OCI-LY1 (cell line): ENCODE measurements at regions not wholly inside any gene's neighbourhood (a gene's known extent, or its start where the extent isn't known, plus 50 kb on each side); places are given as distances from the start of the nearest gene placed in this dataset.

Source experiments
- H2AFZ ChIP-seq: fragments of 200-600 bp; sonication (generic), shearing (Covaris generic); 2 replicates; pipeline ENCODE4 v1.6.0; 2014; ENCODE audit warnings: antibody characterized with exemption, mild to moderate bottlenecking, low read length
- H3F3A ChIP-seq: fragments of 200-600 bp; sonication (generic), shearing (Covaris generic); 2 replicates; pipeline ENCODE4 v1.6.0; 2014; ENCODE audit warnings: mild to moderate bottlenecking, antibody characterized with exemption, low read length, moderate library complexity; ENCODE audit not compliant: insufficient read depth
- H3K27ac ChIP-seq: fragments of 200-600 bp; sonication (generic); 2 replicates; pipeline ENCODE4 v1.5.1; 2014; ENCODE audit warnings: low read length, mixed run types, mild to moderate bottlenecking, low read depth; ENCODE audit not compliant: poor library complexity, severe bottlenecking
- H3K27me3 ChIP-seq: fragments of 200-600 bp; sonication (generic); 2 replicates; pipeline ENCODE4 v1.6.0; 2014; ENCODE audit warnings: antibody characterized with exemption, mild to moderate bottlenecking, low read length, moderate library complexity; ENCODE audit not compliant: insufficient read depth
- H3K36me3 ChIP-seq: fragments of 200-600 bp; sonication (generic); 2 replicates; pipeline ENCODE4 v1.6.1; 2014; ENCODE audit warnings: mild to moderate bottlenecking, antibody characterized with exemption, low read length, moderate library complexity, mixed read lengths; ENCODE audit not compliant: insufficient read depth
- H3K4me1 ChIP-seq: fragments of 200-600 bp; sonication (generic); 2 replicates; pipeline ENCODE4 v1.5.1; 2014; ENCODE audit warnings: mild to moderate bottlenecking, low read length, moderate library complexity; ENCODE audit not compliant: insufficient read depth, severe bottlenecking
- H3K4me2 ChIP-seq: fragments of 200-600 bp; sonication (generic), shearing (Covaris generic); 2 replicates; pipeline ENCODE4 v1.6.1; 2014; ENCODE audit warnings: low read length
- H3K4me3 ChIP-seq: fragments of 200-600 bp; sonication (generic); 2 replicates; pipeline ENCODE4 v1.5.1; 2014; ENCODE audit warnings: low read length, low read depth, mild to moderate bottlenecking, mixed read lengths; ENCODE audit not compliant: poor library complexity, severe bottlenecking
- H3K79me2 ChIP-seq: fragments of 200-600 bp; shearing (Covaris generic); 2 replicates; pipeline ENCODE4 v1.6.1; 2016; ENCODE audit warnings: mixed run types, low read length, mixed read lengths; ENCODE audit not compliant: insufficient read depth
- H3K9ac ChIP-seq: fragments of 200-600 bp; sonication (generic), shearing (Covaris generic); 2 replicates; pipeline ENCODE4 v1.6.1; 2014; ENCODE audit warnings: mild to moderate bottlenecking, low read length, mixed read lengths
- H3K9me2 ChIP-seq: fragments of 200-600 bp; sonication (generic), shearing (Covaris generic); 2 replicates; pipeline ENCODE4 v1.6.1; 2014; ENCODE audit warnings: low read depth, mild to moderate bottlenecking, low read length, mixed read lengths
- H3K9me3 ChIP-seq: fragments of 200-600 bp; shearing (Covaris generic); 2 replicates; pipeline ENCODE4 v1.6.1; 2014; ENCODE audit warnings: low read length, mixed read lengths
- H4K20me1 ChIP-seq: fragments of 200-600 bp; sonication (generic), shearing (Covaris generic); 2 replicates; pipeline ENCODE4 v1.6.0; 2016; ENCODE audit warnings: mild to moderate bottlenecking, low read length; ENCODE audit not compliant: insufficient read depth
- EZH2 ChIP-seq: fragments of 200-600 bp; sonication (generic), shearing (Covaris generic); IDR thresholded peaks from 2 replicates; pipeline ENCODE4 v1.8.0; 2017; ENCODE audit warnings: borderline replicate concordance, mixed run types, mild to moderate bottlenecking, antibody characterized with exemption, low read length, moderate library complexity, mixed read lengths
- TF ChIP-seq, protein P1 (sequence below): fragments of 200-600 bp; sonication (generic), shearing (Covaris generic); IDR thresholded peaks from 2 replicates; pipeline ENCODE4 v1.5.1; 2017; ENCODE audit warnings: mild to moderate bottlenecking, antibody characterized with exemption, low read length, moderate library complexity, mixed read lengths

DNA sequence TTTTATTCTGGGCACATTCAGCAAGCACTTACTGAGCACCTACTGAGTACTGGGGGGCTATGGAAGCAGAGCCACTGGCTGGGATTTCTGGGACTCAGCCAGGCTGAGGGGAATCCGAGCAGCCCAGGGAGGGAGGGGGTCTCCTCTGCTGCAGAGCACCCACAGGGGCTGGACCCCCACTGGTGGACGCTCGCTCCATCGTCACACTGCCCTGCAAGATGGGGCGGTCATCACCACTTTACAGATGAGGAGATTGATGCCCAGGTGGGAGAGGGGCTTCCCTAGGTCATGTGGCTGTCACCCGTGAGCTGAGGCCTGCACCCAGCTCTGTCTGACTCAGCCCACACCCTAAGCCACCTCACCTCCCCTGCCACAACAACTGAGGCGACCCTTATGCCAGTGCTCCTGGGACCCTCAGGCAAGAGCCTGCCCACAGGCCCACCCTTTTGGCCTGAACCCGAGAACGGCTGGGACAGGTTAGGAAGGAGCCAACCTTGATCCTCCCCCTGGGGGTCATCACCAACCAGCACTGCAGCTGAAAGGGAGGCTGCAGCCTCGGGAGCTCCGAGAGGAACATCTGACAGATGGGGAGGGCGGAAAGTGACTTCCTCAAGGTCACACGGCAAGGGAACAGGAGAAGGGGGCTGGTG, 74.4 kb downstream of the SERPINA3 start:
- Histone ChIP-seq H3K4me1 (no peaks in the 10 kb centered on the region), H2AFZ (no peak overlapping the region), H4K20me1 (no peaks in the 10 kb centered on the region), H3K27me3 (no peaks in the 10 kb centered on the region), H3F3A (no peaks in the 10 kb centered on the region), H3K4me2 (no peak overlapping the region), H3K4me3 (no peak overlapping the region), H3K79me2 (no peaks in the 10 kb centered on the region), H3K27ac (no peak overlapping the region), H3K9me3 (no peaks in the 10 kb centered on the region), H3K9ac (no peak overlapping the region), H3K36me3 (no peaks in the 10 kb centered on the region), H3K9me2 (no peaks in the 10 kb centered on the region)
- TF ChIP-seq, protein P1, sequence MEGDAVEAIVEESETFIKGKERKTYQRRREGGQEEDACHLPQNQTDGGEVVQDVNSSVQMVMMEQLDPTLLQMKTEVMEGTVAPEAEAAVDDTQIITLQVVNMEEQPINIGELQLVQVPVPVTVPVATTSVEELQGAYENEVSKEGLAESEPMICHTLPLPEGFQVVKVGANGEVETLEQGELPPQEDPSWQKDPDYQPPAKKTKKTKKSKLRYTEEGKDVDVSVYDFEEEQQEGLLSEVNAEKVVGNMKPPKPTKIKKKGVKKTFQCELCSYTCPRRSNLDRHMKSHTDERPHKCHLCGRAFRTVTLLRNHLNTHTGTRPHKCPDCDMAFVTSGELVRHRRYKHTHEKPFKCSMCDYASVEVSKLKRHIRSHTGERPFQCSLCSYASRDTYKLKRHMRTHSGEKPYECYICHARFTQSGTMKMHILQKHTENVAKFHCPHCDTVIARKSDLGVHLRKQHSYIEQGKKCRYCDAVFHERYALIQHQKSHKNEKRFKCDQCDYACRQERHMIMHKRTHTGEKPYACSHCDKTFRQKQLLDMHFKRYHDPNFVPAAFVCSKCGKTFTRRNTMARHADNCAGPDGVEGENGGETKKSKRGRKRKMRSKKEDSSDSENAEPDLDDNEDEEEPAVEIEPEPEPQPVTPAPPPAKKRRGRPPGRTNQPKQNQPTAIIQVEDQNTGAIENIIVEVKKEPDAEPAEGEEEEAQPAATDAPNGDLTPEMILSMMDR, result no peak
- no peak for TF ChIP-seq EZH2

DNA sequence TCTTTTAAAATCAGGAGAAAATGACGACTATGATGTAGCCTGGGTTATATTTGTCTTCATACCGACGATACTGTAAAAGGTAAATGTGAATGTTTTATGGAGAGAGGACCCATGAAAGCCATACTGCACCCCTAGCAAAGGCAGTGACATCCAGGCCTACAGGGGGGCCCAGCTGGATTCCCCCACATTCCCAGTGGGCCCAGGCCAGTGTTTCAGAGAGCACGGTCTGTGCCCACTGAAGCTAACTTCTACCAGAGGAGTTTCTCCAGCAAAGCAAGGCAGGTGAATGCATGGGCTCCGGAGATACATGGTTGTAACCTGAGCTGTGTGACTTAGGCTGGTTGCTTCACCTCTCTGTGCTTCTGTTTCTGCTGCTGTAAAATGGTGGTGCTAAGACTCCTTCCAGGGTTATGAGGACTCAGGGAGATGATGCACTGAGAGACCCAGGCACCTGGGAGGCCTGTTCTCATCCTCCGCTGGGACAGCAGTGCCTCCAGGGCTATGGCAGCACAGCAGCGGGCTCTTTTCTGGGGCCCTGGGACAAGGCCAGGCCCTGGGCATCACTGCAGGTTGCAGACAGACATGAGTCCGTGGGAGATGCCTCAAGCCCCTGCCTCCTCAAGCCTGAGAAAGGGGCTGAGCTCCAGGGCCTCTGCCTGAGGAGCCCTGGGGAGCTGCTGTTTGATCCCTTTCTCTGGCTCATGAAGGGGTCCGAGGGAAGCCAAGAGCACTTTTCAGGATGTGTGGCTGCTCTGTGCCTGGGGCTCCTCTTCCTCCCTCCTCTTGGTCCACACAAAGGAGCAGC, 73.7 kb downstream of the SERPINA3 start:
- H3K9ac ChIP-seq, result no peak overlapping the region
- no peaks in the 10 kb centered on the region for H3K9me3 ChIP-seq
- 0 out of 2 replicates have a peak, but pooled peaks cover 2% of the 10 kb centered on the region for H3K27me3 ChIP-seq
- TF ChIP-seq, protein P1, result no peak
- no peak for TF ChIP-seq EZH2
- H3F3A ChIP-seq, result no peaks in the 10 kb centered on the region
- no peak overlapping the region for H3K4me3 ChIP-seq
- H3K4me2 ChIP-seq, result no peak overlapping the region
- H2AFZ ChIP-seq, result no peak overlapping the region
- H3K36me3 ChIP-seq, result no peaks in the 10 kb centered on the region
- no peaks in the 10 kb centered on the region for H3K79me2 ChIP-seq
- H4K20me1 ChIP-seq, result no peaks in the 10 kb centered on the region
- H3K27ac ChIP-seq, result no peak overlapping the region
- no peaks in the 10 kb centered on the region for H3K9me2 ChIP-seq
- no peaks in the 10 kb centered on the region for H3K4me1 ChIP-seq

DNA sequence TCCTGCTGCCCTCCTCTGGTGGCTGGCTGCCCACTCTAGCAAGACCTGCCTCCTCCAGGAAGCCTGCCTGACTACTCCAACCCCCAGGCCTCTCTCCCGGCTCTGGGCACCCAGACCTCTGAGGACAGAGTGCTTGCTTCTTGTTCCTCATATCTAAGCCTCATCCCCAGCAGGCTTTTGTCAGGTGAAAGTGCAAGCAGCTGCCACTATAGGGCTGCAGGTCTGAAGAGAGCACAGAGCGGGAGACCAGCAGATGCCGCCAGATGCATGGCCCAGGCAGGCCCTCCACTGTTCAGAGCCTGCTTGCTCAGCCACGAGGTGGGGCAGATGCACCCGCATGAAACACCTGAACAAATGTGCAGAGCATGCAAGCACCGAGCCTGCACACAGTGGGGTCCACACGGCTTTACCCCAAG, 73.0 kb downstream of the SERPINA3 start:
- H4K20me1 ChIP-seq, result no peaks in the 10 kb centered on the region
- H3K9me3 ChIP-seq, result no peaks in the 10 kb centered on the region
- H3K27me3 ChIP-seq, result 0 out of 2 replicates have a peak, but pooled peaks cover 3% of the 10 kb centered on the region
- H3F3A ChIP-seq, result no peaks in the 10 kb centered on the region
- H3K4me2 ChIP-seq, result no peak overlapping the region
- no peak overlapping the region for H3K4me3 ChIP-seq
- TF ChIP-seq, protein P1, result no peak; the same call in 1 of the 2 replicates
- TF ChIP-seq EZH2, result no peak
- H2AFZ ChIP-seq, result no peak overlapping the region
- H3K4me1 ChIP-seq, result no peaks in the 10 kb centered on the region
- no peak overlapping the region for H3K27ac ChIP-seq
- H3K36me3 ChIP-seq, result no peaks in the 10 kb centered on the region
- no peaks in the 10 kb centered on the region for H3K9me2 ChIP-seq
- no peak overlapping the region for H3K9ac ChIP-seq
- no peaks in the 10 kb centered on the region for H3K79me2 ChIP-seq
